ENCODE measurements at regions not wholly inside any gene's neighbourhood (a gene's known extent, or its start where the extent isn't known, plus 50 kb on each side); places are given as distances from the start of the nearest gene placed in this dataset.

- Mint-ChIP-seq H3K4me1 (no peaks in the 10 kb centered on the region), H3K4me3 (no peak overlapping the region), H3K27me3 (peaks cover 9 to 42% of the 10 kb centered on the region in 2 donors), H3K36me3 (no peaks in the 10 kb centered on the region), H3K27ac (no peak overlapping the region), H3K9me3 (no peaks in the 10 kb centered on the region)
- CTCF ChIA-PET = no interaction called here
- H3K36me3 ChIP-seq (ENCODE audit: insufficient read depth, low read length) = no peaks in the 10 kb centered on the region
- POLR2A ChIA-PET = no interaction called here
- no peak for DNase-seq
- H3K4me3 ChIP-seq (ENCODE audit: low read length) = no peak overlapping the region
- H3K9me3 ChIP-seq (ENCODE audit: low read length) = no peaks in the 10 kb centered on the region
- H3K27me3 ChIP-seq (ENCODE audit: insufficient read depth, low read length, poor library complexity, severe bottlenecking) = no peaks in the 10 kb centered on the region
- no peak overlapping the region for H3K27ac ChIP-seq (ENCODE audit: low read depth, low read length)
- H3K4me1 ChIP-seq (ENCODE audit: insufficient read depth, low read length) = no peaks in the 10 kb centered on the region
Observed at GRCh38 chr22:49677495-49677889, 150.2 kb downstream of the BRD1 start.

GRCh38 chr22:49676783-49677494 lies 150.7 kb downstream of the BRD1 start:
- Histone ChIP-seq H3K4me1 (ENCODE audit: insufficient read depth, low read length) (no peaks in the 10 kb centered on the region), H3K9me3 (ENCODE audit: low read length) (no peaks in the 10 kb centered on the region), H3K36me3 (ENCODE audit: insufficient read depth, low read length) (no peaks in the 10 kb centered on the region), H3K27ac (ENCODE audit: low read depth, low read length) (no peak overlapping the region), H3K27me3 (ENCODE audit: insufficient read depth, low read length, poor library complexity, severe bottlenecking) (no peaks in the 10 kb centered on the region), H3K4me3 (ENCODE audit: low read length) (no peak overlapping the region)
- CTCF ChIA-PET = no interaction called here
- no peak for DNase-seq
- H3K27ac Mint-ChIP-seq = no peak overlapping the region
- H3K36me3 Mint-ChIP-seq = no peaks in the 10 kb centered on the region
- H3K9me3 Mint-ChIP-seq = no peaks in the 10 kb centered on the region
- H3K4me1 Mint-ChIP-seq = peaks cover 0 to 1% (median 0%) of the 10 kb centered on the region in 3 donors
- H3K4me3 Mint-ChIP-seq = peak overlapping the region in 1 of 7 donors; percentile 18
- POLR2A ChIA-PET = no interaction called here
- peaks cover 10 to 37% of the 10 kb centered on the region in 2 donors for H3K27me3 Mint-ChIP-seq

GRCh38 chr22:49676230-49676629 lies 151.4 kb downstream of the BRD1 start:
- Histone ChIP-seq H3K27ac (ENCODE audit: low read depth, low read length) (no peak overlapping the region), H3K9me3 (ENCODE audit: low read length) (no peaks in the 10 kb centered on the region), H3K4me3 (ENCODE audit: low read length) (no peak overlapping the region), H3K4me1 (ENCODE audit: insufficient read depth, low read length) (peaks cover 5% of the 10 kb centered on the region), H3K27me3 (ENCODE audit: insufficient read depth, low read length, poor library complexity, severe bottlenecking) (peaks cover 6% of the 10 kb centered on the region), H3K36me3 (ENCODE audit: insufficient read depth, low read length) (no peaks in the 10 kb centered on the region)
- Mint-ChIP-seq H3K4me1 (peaks cover 5 to 8% (median 7%) of the 10 kb centered on the region in 3 donors), H3K27me3 (peaks cover 16 to 42% of the 10 kb centered on the region in 2 donors), H3K9me3 (no peaks in the 10 kb centered on the region), H3K36me3 (peaks cover 0 to under 1% (median 0%) of the 10 kb centered on the region in 3 donors), H3K4me3 (no peak overlapping the region), H3K27ac (peak overlapping the region in 1 of 8 donors; percentile 47)
- POLR2A ChIA-PET = no interaction called here
- no peak for DNase-seq
- CTCF ChIA-PET = no interaction called here

GRCh38 chr22:49674479-49675050 lies 153.1 kb downstream of the BRD1 start:
- peaks cover 0 to 1% (median 0%) of the 10 kb centered on the region in 3 donors for H3K36me3 Mint-ChIP-seq

GRCh38 chr22:49673048-49673447 lies 154.6 kb downstream of the BRD1 start:
- ChIA-PET CTCF (no interaction called here), POLR2A (no interaction called here)
- Mint-ChIP-seq H3K4me3 (no peak overlapping the region), H3K36me3 (peaks cover 0 to 3% (median 0%) of the 10 kb centered on the region in 3 donors), H3K27me3 (peaks cover 19 to 43% of the 10 kb centered on the region in 2 donors), H3K27ac (no peak overlapping the region), H3K4me1 (peaks cover 11 to 22% (median 11%) of the 10 kb centered on the region in 3 donors), H3K9me3 (no peaks in the 10 kb centered on the region)
- H3K27ac ChIP-seq (ENCODE audit: low read depth, low read length) = no peak overlapping the region
- H3K4me3 ChIP-seq (ENCODE audit: low read length) = no peak overlapping the region
- DNase-seq = no peak
- no peaks in the 10 kb centered on the region for H3K36me3 ChIP-seq (ENCODE audit: insufficient read depth, low read length)
- H3K4me1 ChIP-seq (ENCODE audit: insufficient read depth, low read length) = peaks cover 11% of the 10 kb centered on the region
- peaks cover 11% of the 10 kb centered on the region for H3K27me3 ChIP-seq (ENCODE audit: insufficient read depth, low read length, poor library complexity, severe bottlenecking)
- no peaks in the 10 kb centered on the region for H3K9me3 ChIP-seq (ENCODE audit: low read length)

More at GRCh38 chr22:49674479-49675050, 153.1 kb downstream of the BRD1 start:
- Mint-ChIP-seq H3K9me3 (no peaks in the 10 kb centered on the region), H3K4me1 (peaks cover 8 to 16% (median 11%) of the 10 kb centered on the region in 3 donors), H3K27ac (no peak overlapping the region), H3K4me3 (no peak overlapping the region), H3K27me3 (peaks cover 17 to 45% of the 10 kb centered on the region in 2 donors)
- peaks cover 11% of the 10 kb centered on the region for H3K4me1 ChIP-seq (ENCODE audit: insufficient read depth, low read length)
- H3K36me3 ChIP-seq (ENCODE audit: insufficient read depth, low read length) = no peaks in the 10 kb centered on the region
- H3K27me3 ChIP-seq (ENCODE audit: insufficient read depth, low read length, poor library complexity, severe bottlenecking) = peaks cover 11% of the 10 kb centered on the region
- POLR2A ChIA-PET = interaction anchor here (0.6 kb wide), 1 partner anchor 22 kb away, joined by 13 read pairs; no protein-coding TSS in a partner anchor
- no peaks in the 10 kb centered on the region for H3K9me3 ChIP-seq (ENCODE audit: low read length)
- H3K4me3 ChIP-seq (ENCODE audit: low read length) = no peak overlapping the region
- CTCF ChIA-PET = no interaction called here
- no peak overlapping the region for H3K27ac ChIP-seq (ENCODE audit: low read depth, low read length)
- no peak for DNase-seq

- DNase-seq = no peak
- no peak overlapping the region for H3K27ac ChIP-seq (ENCODE audit: low read depth, low read length)
- H3K4me1 Mint-ChIP-seq = peaks cover 13 to 26% (median 13%) of the 10 kb centered on the region in 3 donors
- no peaks in the 10 kb centered on the region for H3K9me3 ChIP-seq (ENCODE audit: low read length)
- no peak overlapping the region for H3K4me3 ChIP-seq (ENCODE audit: low read length)
- H3K27me3 Mint-ChIP-seq = peaks cover 18 to 42% of the 10 kb centered on the region in 2 donors
- ChIA-PET POLR2A (no interaction called here), CTCF (no interaction called here)
- peaks cover 0 to 3% (median 0%) of the 10 kb centered on the region in 3 donors for H3K36me3 Mint-ChIP-seq
- no peaks in the 10 kb centered on the region for H3K36me3 ChIP-seq (ENCODE audit: insufficient read depth, low read length)
- peaks cover 11% of the 10 kb centered on the region for H3K4me1 ChIP-seq (ENCODE audit: insufficient read depth, low read length)
- peak overlapping the region; percentile 29 to 86 (median 79) for H3K4me3 Mint-ChIP-seq
- H3K9me3 Mint-ChIP-seq = no peaks in the 10 kb centered on the region
- peaks cover 11% of the 10 kb centered on the region for H3K27me3 ChIP-seq (ENCODE audit: insufficient read depth, low read length, poor library complexity, severe bottlenecking)
- H3K27ac Mint-ChIP-seq = peak overlapping the region in 1 of 8 donors; percentile 11
Observed at GRCh38 chr22:49672014-49672516, 155.6 kb downstream of the BRD1 start.

GRCh38 chr22:49671331-49672013 lies 156.2 kb downstream of the BRD1 start:
- ChIA-PET CTCF (no interaction called here), POLR2A (no interaction called here)
- Mint-ChIP-seq H3K27ac (peak overlapping the region in 4 of 8 donors; percentile 12 to 60 (median 50)), H3K36me3 (peaks cover 0 to 3% (median 0%) of the 10 kb centered on the region in 3 donors), H3K4me3 (peak overlapping the region; percentile 53 to 86 (median 79)), H3K27me3 (peaks cover 23 to 40% of the 10 kb centered on the region in 2 donors), H3K4me1 (peaks cover 16 to 32% (median 19%) of the 10 kb centered on the region in 3 donors), H3K9me3 (no peaks in the 10 kb centered on the region)
- Histone ChIP-seq H3K27ac (ENCODE audit: low read depth, low read length) (no peak overlapping the region), H3K4me1 (ENCODE audit: insufficient read depth, low read length) (peaks cover 17% of the 10 kb centered on the region), H3K4me3 (ENCODE audit: low read length) (no peak overlapping the region), H3K27me3 (ENCODE audit: insufficient read depth, low read length, poor library complexity, severe bottlenecking) (peaks cover 11% of the 10 kb centered on the region), H3K36me3 (ENCODE audit: insufficient read depth, low read length) (no peaks in the 10 kb centered on the region), H3K9me3 (ENCODE audit: low read length) (no peaks in the 10 kb centered on the region)
- DNase-seq = peak in 1 of 5 donors; percentile 14

Measured in CD8-positive, alpha-beta memory T cell (primary cell).